ENCODE measurements at regions not wholly inside any gene's neighbourhood (a gene's known extent, or its start where the extent isn't known, plus 50 kb on each side); places are given as distances from the start of the nearest gene placed in this dataset.

GRCh38 chr14:82533351-82533750, 999.7 kb upstream of the SEL1L start:
- no peaks in the 10 kb centered on the region for H3K27me3 ChIP-seq
- H3K4me3 ChIP-seq (ENCODE audit: low read depth in 1 of 2, low read length in 1 of 2): no peak overlapping the region
- TF ChIP-seq, protein P1, sequence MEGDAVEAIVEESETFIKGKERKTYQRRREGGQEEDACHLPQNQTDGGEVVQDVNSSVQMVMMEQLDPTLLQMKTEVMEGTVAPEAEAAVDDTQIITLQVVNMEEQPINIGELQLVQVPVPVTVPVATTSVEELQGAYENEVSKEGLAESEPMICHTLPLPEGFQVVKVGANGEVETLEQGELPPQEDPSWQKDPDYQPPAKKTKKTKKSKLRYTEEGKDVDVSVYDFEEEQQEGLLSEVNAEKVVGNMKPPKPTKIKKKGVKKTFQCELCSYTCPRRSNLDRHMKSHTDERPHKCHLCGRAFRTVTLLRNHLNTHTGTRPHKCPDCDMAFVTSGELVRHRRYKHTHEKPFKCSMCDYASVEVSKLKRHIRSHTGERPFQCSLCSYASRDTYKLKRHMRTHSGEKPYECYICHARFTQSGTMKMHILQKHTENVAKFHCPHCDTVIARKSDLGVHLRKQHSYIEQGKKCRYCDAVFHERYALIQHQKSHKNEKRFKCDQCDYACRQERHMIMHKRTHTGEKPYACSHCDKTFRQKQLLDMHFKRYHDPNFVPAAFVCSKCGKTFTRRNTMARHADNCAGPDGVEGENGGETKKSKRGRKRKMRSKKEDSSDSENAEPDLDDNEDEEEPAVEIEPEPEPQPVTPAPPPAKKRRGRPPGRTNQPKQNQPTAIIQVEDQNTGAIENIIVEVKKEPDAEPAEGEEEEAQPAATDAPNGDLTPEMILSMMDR (IDR thresholded peaks at IDR 0.05): no peak
- no peaks in the 10 kb centered on the region for H3K9me3 ChIP-seq
- no peak overlapping the region for H3K27ac ChIP-seq
- no peaks in the 10 kb centered on the region for H3K36me3 ChIP-seq
- H3K4me1 ChIP-seq (ENCODE audit: control insufficient read depth in 1 of 2, insufficient read depth in 1 of 2, low read depth in 1 of 2, low read length in 1 of 2): no peaks in the 10 kb centered on the region

GRCh38 chr14:82536566-82536965, 1002.9 kb upstream of the SEL1L start:
- Histone ChIP-seq H3K4me3 (ENCODE audit: low read depth in 1 of 2, low read length in 1 of 2) (no peak overlapping the region), H3K36me3 (no peaks in the 10 kb centered on the region), H3K9me3 (no peaks in the 10 kb centered on the region), H3K27me3 (no peaks in the 10 kb centered on the region), H3K27ac (no peak overlapping the region), H3K4me1 (ENCODE audit: control insufficient read depth in 1 of 2, insufficient read depth in 1 of 2, low read depth in 1 of 2, low read length in 1 of 2) (no peaks in the 10 kb centered on the region)
- TF ChIP-seq, protein P1 (IDR thresholded peaks at IDR 0.05): no peak

- Histone ChIP-seq H3K4me1 (ENCODE audit: control insufficient read depth in 1 of 2, insufficient read depth in 1 of 2, low read depth in 1 of 2, low read length in 1 of 2) (no peaks in the 10 kb centered on the region), H3K9me3 (no peaks in the 10 kb centered on the region), H3K27ac (no peak overlapping the region), H3K4me3 (ENCODE audit: low read depth in 1 of 2, low read length in 1 of 2) (no peak overlapping the region), H3K36me3 (no peaks in the 10 kb centered on the region), H3K27me3 (no peaks in the 10 kb centered on the region)
- TF ChIP-seq, protein P1 (IDR thresholded peaks at IDR 0.05): no peak
Observed at GRCh38 chr14:82537831-82538230, 1004.2 kb upstream of the SEL1L start.

DNA sequence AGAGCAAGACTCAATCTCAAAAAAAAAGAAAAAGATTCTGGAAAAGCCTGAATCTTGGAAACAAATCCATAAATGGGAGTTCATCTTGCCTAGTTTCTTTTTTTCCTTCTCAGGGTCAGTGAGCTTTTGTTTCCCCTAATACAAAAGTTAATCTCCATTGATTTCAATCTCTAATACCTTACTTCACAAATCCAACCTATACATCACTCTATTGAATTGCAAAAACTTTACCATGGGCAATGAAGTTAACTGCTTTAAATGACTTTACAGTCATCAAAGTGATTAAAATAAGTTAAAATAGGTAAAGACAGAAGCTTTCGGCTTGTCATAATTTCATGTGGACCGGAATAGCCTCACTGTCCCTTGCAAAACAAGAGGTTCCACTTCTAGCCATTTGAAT, 1012.7 kb upstream of the SEL1L start:
- Histone ChIP-seq H3K27ac (no peak overlapping the region), H3K36me3 (no peaks in the 10 kb centered on the region), H3K4me1 (ENCODE audit: control insufficient read depth in 1 of 2, insufficient read depth in 1 of 2, low read depth in 1 of 2, low read length in 1 of 2) (no peaks in the 10 kb centered on the region), H3K27me3 (no peaks in the 10 kb centered on the region), H3K4me3 (ENCODE audit: low read depth in 1 of 2, low read length in 1 of 2) (no peak overlapping the region), H3K9me3 (no peaks in the 10 kb centered on the region)
- TF ChIP-seq, protein P1 (IDR thresholded peaks at IDR 0.05): no peak

GRCh38 chr14:82549306-82549990, 1015.8 kb upstream of the SEL1L start:
- no peaks in the 10 kb centered on the region for H3K27me3 ChIP-seq
- H3K4me1 ChIP-seq (ENCODE audit: control insufficient read depth in 1 of 2, insufficient read depth in 1 of 2, low read depth in 1 of 2, low read length in 1 of 2): no peaks in the 10 kb centered on the region
- no peaks in the 10 kb centered on the region for H3K36me3 ChIP-seq
- no peaks in the 10 kb centered on the region for H3K9me3 ChIP-seq
- TF ChIP-seq, protein P1 (IDR thresholded peaks at IDR 0.05): no peak
- no peak overlapping the region for H3K4me3 ChIP-seq (ENCODE audit: low read depth in 1 of 2, low read length in 1 of 2)
- no peak overlapping the region for H3K27ac ChIP-seq
